GM06990 (cell line): ENCODE measurements at regions not wholly inside any gene's neighbourhood (a gene's known extent, or its start where the extent isn't known, plus 50 kb on each side); places are given as distances from the start of the nearest gene placed in this dataset.

Experiments
- DNase-seq: peaks from one replicate; pipeline ENCODE4 v3.0.0-alpha.2; 2011; ENCODE audit not compliant: insufficient read length; ENCODE audit errors: extremely low read depth
- H3K27me3 ChIP-seq: replicated peaks from 2 replicates; pipeline ENCODE4 v1.6.0; 2011; ENCODE audit warnings: low read length; ENCODE audit not compliant: control insufficient read depth, insufficient read depth
- H3K36me3 ChIP-seq: 2 replicates; pipeline ENCODE4 v1.5.1; 2011; ENCODE audit warnings: low read length; ENCODE audit not compliant: control insufficient read depth, insufficient read depth
- H3K4me3 ChIP-seq: replicated peaks from 2 replicates; pipeline ENCODE4 v1.5.1; 2011; ENCODE audit warnings: low read depth, mild to moderate bottlenecking, control low read depth, low read length
- CTCF ChIP-seq: IDR thresholded peaks from 2 replicates; pipeline ENCODE4 v1.5.1; 2011; ENCODE audit warnings: low read length, control low read depth, mild to moderate bottlenecking, inconsistent platforms; ENCODE audit not compliant: insufficient read depth, poor library complexity, severe bottlenecking

- Histone ChIP-seq H3K27me3 (no peaks in the 10 kb centered on the region), H3K4me3 (no peak overlapping the region), H3K36me3 (no peaks in the 10 kb centered on the region)
- no peak for TF ChIP-seq CTCF
- no peak for DNase-seq
Measured at GRCh38 chr5:105581988-105582690, 2019.5 kb upstream of the NUDT12 start.

GRCh38 chr5:105573575-105573974 is 2011.0 kb upstream of the NUDT12 start:
- Histone ChIP-seq H3K4me3 (no peak overlapping the region), H3K36me3 (no peaks in the 10 kb centered on the region), H3K27me3 (no peaks in the 10 kb centered on the region)
- no peak for TF ChIP-seq CTCF
- no peak for DNase-seq

- Histone ChIP-seq H3K4me3 (no peak overlapping the region), H3K36me3 (no peaks in the 10 kb centered on the region), H3K27me3 (no peaks in the 10 kb centered on the region)
- DNase-seq: no peak
- no peak for TF ChIP-seq CTCF
Measured at GRCh38 chr5:105565531-105565930, 2002.9 kb upstream of the NUDT12 start.

GRCh38 chr5:105563842-105564241 is 2001.3 kb upstream of the NUDT12 start:
- TF ChIP-seq CTCF: no peak

GRCh38 chr5:105554568-105555169 is 1992.1 kb upstream of the NUDT12 start:
- no peak for TF ChIP-seq CTCF
- Histone ChIP-seq H3K4me3 (no peak overlapping the region), H3K27me3 (no peaks in the 10 kb centered on the region), H3K36me3 (no peaks in the 10 kb centered on the region)
- no peak for DNase-seq

More at GRCh38 chr5:105563842-105564241, 2001.3 kb upstream of the NUDT12 start:
- no peaks in the 10 kb centered on the region for H3K36me3 ChIP-seq
- no peaks in the 10 kb centered on the region for H3K27me3 ChIP-seq
- H3K4me3 ChIP-seq: no peak overlapping the region
- DNase-seq: no peak

- DNase-seq: no peak
- Histone ChIP-seq H3K4me3 (no peak overlapping the region), H3K36me3 (no peaks in the 10 kb centered on the region), H3K27me3 (no peaks in the 10 kb centered on the region)
- no peak for TF ChIP-seq CTCF
Measured at GRCh38 chr5:105544300-105544699, 1981.7 kb upstream of the NUDT12 start.
